PC-9 (cell line): ENCODE measurements at regions not wholly inside any gene's neighbourhood (a gene's known extent, or its start where the extent isn't known, plus 50 kb on each side); places are given as distances from the start of the nearest gene placed in this dataset.

Experiments used
- BruUV-seq: library from RNA; stranded (reverse); fragments of 400-500 nt; replicated peaks from 2 replicates; lab custom pipeline; 2021; lab: Mats Ljungman, UMichigan
- CTCF ChIA-PET: fragments of 300-600 bp; sonication (Branson Sonifier 250); formaldehyde crosslinking; loops from one replicate; lab custom pipeline; 2022; ENCODE audit warnings: antibody characterized with exemption; lab: Charles Lee
- POLR2A ChIA-PET: fragments of 300-600 bp; sonication (Branson Sonifier 250); formaldehyde crosslinking; loops from one replicate; lab custom pipeline; 2022; ENCODE audit warnings: antibody characterized with exemption; ENCODE audit not compliant: unreplicated experiment; lab: Charles Lee
- DNase-seq, 2 experiments: peaks; one replicate each; pipeline versions ENCODE4 v3.0.0 to v3.0.0-alpha.2; 2015 to 2022; ENCODE audit warnings: mixed read lengths in 1 of 2
- H2AFZ ChIP-seq: fragments of 200-600 bp; sonication (generic); 2 replicates; pipeline ENCODE4 v1.8.1; 2017; ENCODE audit warnings: antibody characterized with exemption
- H3F3A ChIP-seq: fragments of 200-600 bp; sonication (generic); 2 replicates; pipeline ENCODE4 v1.8.1; 2017; ENCODE audit warnings: antibody characterized with exemption, mild to moderate bottlenecking, low read depth; ENCODE audit not compliant: insufficient read depth
- H3K27ac ChIP-seq: fragments of 200-600 bp; sonication (generic); 2 replicates; pipeline ENCODE4 v1.6.1; 2016; ENCODE audit warnings: mixed run types
- H3K27me3 ChIP-seq: fragments of 200-600 bp; sonication (generic); 2 replicates; pipeline ENCODE4 v1.6.1; 2016; ENCODE audit warnings: low read depth, mixed run types; ENCODE audit not compliant: insufficient read depth
- H3K36me3 ChIP-seq: fragments of 200-600 bp; sonication (generic); 2 replicates; pipeline ENCODE4 v1.6.1; 2016; ENCODE audit warnings: low read depth, mixed run types
- H3K4me1 ChIP-seq: fragments of 200-600 bp; sonication (generic); replicated peaks from 2 replicates; pipeline ENCODE4 v1.6.1; 2016; ENCODE audit warnings: mixed run types; ENCODE audit not compliant: insufficient read depth
- H3K4me2 ChIP-seq: fragments of 200-600 bp; sonication (generic); 2 replicates; pipeline ENCODE4 v1.6.1; 2017; ENCODE audit warnings: mixed run types
- H3K4me3 ChIP-seq: fragments of 200-600 bp; sonication (generic); 2 replicates; pipeline ENCODE4 v1.6.1; 2016; ENCODE audit warnings: mixed run types
- H3K79me2 ChIP-seq: fragments of 200-600 bp; sonication (generic); 2 replicates; pipeline ENCODE4 v1.6.1; 2017; ENCODE audit warnings: low read depth, mixed run types
- H3K9me2 ChIP-seq: fragments of 200-600 bp; sonication (generic); 2 replicates; pipeline ENCODE4 v1.8.1; 2017; ENCODE audit warnings: mild to moderate bottlenecking; ENCODE audit not compliant: insufficient read depth
- H3K9me3 ChIP-seq: fragments of 200-600 bp; sonication (generic); 2 replicates; pipeline ENCODE4 v1.8.1; 2016; ENCODE audit warnings: low read depth; ENCODE audit not compliant: insufficient read depth
- H4K20me1 ChIP-seq: fragments of 200-600 bp; sonication (generic); 2 replicates; pipeline ENCODE4 v1.8.1; 2017; ENCODE audit not compliant: insufficient read depth
- EZH2 ChIP-seq: fragments of 200-600 bp; sonication (generic); IDR thresholded peaks from 2 replicates; pipeline ENCODE4 v1.8.0; 2017; ENCODE audit warnings: antibody characterized with exemption, low read depth
- intact Hi-C: fragments of 100-400 bp; cut with micrococcal nuclease; formaldehyde crosslinking; loops from one replicate; pipeline ENCODE4 v1.10.0; 2022; ENCODE audit not compliant: unreplicated experiment
- TF ChIP-seq, protein P1 (sequence below): fragments of 200-600 bp; sonication (generic); conservative IDR thresholded peaks from 2 replicates; pipeline ENCODE4 v1.6.1; 2017; ENCODE audit warnings: mixed run types, antibody characterized with exemption, mild to moderate bottlenecking, moderate library complexity

- no peaks in the 10 kb centered on the region for H3F3A ChIP-seq
- no peaks in the 10 kb centered on the region for H3K4me1 ChIP-seq
- H3K9me3 ChIP-seq = no peaks in the 10 kb centered on the region
- no TSS peak for BruUV-seq
- DNase-seq = no peak
- peaks cover 42% of the 10 kb centered on the region for H3K27me3 ChIP-seq
- no peak overlapping the region for H3K4me3 ChIP-seq
- no peak overlapping the region for H2AFZ ChIP-seq
- no peaks in the 10 kb centered on the region for H3K79me2 ChIP-seq
- ChIA-PET POLR2A (no interaction called here), CTCF (no interaction called here)
- H4K20me1 ChIP-seq = no peaks in the 10 kb centered on the region
- H3K4me2 ChIP-seq = no peak overlapping the region
- H3K36me3 ChIP-seq = no peaks in the 10 kb centered on the region
- no peaks in the 10 kb centered on the region for H3K9me2 ChIP-seq
- TF ChIP-seq, protein P1, sequence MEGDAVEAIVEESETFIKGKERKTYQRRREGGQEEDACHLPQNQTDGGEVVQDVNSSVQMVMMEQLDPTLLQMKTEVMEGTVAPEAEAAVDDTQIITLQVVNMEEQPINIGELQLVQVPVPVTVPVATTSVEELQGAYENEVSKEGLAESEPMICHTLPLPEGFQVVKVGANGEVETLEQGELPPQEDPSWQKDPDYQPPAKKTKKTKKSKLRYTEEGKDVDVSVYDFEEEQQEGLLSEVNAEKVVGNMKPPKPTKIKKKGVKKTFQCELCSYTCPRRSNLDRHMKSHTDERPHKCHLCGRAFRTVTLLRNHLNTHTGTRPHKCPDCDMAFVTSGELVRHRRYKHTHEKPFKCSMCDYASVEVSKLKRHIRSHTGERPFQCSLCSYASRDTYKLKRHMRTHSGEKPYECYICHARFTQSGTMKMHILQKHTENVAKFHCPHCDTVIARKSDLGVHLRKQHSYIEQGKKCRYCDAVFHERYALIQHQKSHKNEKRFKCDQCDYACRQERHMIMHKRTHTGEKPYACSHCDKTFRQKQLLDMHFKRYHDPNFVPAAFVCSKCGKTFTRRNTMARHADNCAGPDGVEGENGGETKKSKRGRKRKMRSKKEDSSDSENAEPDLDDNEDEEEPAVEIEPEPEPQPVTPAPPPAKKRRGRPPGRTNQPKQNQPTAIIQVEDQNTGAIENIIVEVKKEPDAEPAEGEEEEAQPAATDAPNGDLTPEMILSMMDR = no peak
- TF ChIP-seq EZH2 = no peak
- intact Hi-C loops = no loop called here
- no peak overlapping the region for H3K27ac ChIP-seq
Measured at GRCh38 chr9:113774963-113775362, 101.1 kb upstream of the ZNF618 start.

GRCh38 chr9:113775749-113776148 is 100.4 kb upstream of the ZNF618 start:
- no peaks in the 10 kb centered on the region for H3F3A ChIP-seq
- ChIA-PET CTCF (no interaction called here), POLR2A (no interaction called here)
- no peaks in the 10 kb centered on the region for H3K9me2 ChIP-seq
- no peaks in the 10 kb centered on the region for H3K36me3 ChIP-seq
- H2AFZ ChIP-seq = no peak overlapping the region
- no peaks in the 10 kb centered on the region for H3K9me3 ChIP-seq
- no peak for DNase-seq
- BruUV-seq = no TSS peak
- H3K79me2 ChIP-seq = no peaks in the 10 kb centered on the region
- no peak overlapping the region for H3K4me3 ChIP-seq
- intact Hi-C loops = no loop called here
- H4K20me1 ChIP-seq = no peaks in the 10 kb centered on the region
- H3K4me2 ChIP-seq = no peak overlapping the region
- TF ChIP-seq EZH2 = no peak
- TF ChIP-seq, protein P1 = no peak
- H3K27ac ChIP-seq = no peak overlapping the region
- H3K4me1 ChIP-seq = no peaks in the 10 kb centered on the region
- H3K27me3 ChIP-seq = peaks cover 43% of the 10 kb centered on the region

GRCh38 chr9:113776194-113776593 is 99.9 kb upstream of the ZNF618 start:
- Histone ChIP-seq H4K20me1 (no peaks in the 10 kb centered on the region), H3K4me3 (no peak overlapping the region), H3K9me2 (no peaks in the 10 kb centered on the region), H2AFZ (no peak overlapping the region), H3K27me3 (peaks cover 45% of the 10 kb centered on the region), H3K27ac (no peak overlapping the region), H3K4me2 (no peak overlapping the region), H3K36me3 (no peaks in the 10 kb centered on the region), H3K79me2 (no peaks in the 10 kb centered on the region), H3K4me1 (no peaks in the 10 kb centered on the region), H3F3A (no peaks in the 10 kb centered on the region), H3K9me3 (no peaks in the 10 kb centered on the region)
- CTCF ChIA-PET = no interaction called here
- TF ChIP-seq EZH2 = no peak
- TF ChIP-seq, protein P1 = no peak
- POLR2A ChIA-PET = no interaction called here
- intact Hi-C loops = no loop called here
- no peak for DNase-seq
- no TSS peak for BruUV-seq
